ENCODE measurements at regions not wholly inside any gene's neighbourhood (a gene's known extent, or its start where the extent isn't known, plus 50 kb on each side); places are given as distances from the start of the nearest gene placed in this dataset.

- DNase-seq (ENCODE audit: low read depth, low spot score), result no peak
- no peak overlapping the region for H3K4me3 ChIP-seq (ENCODE audit: insufficient read length, low read depth)
- no peak overlapping the region for H3K9ac ChIP-seq (ENCODE audit: insufficient read length, low read depth)
- TF ChIP-seq SUZ12 (IDR thresholded peaks at IDR 0.05; ENCODE audit: extremely low read depth, insufficient read depth, insufficient read length) (no peak), ZNF274 (IDR thresholded peaks at IDR 0.05; ENCODE audit: low read depth, low read length) (no peak), YY1 (IDR thresholded peaks at IDR 0.05; ENCODE audit: insufficient read depth, insufficient read length) (no peak)
- no peaks in the 10 kb centered on the region for H3K9me3 ChIP-seq (ENCODE audit: insufficient read depth, low read length)
- H3K4me1 ChIP-seq (ENCODE audit: insufficient read depth, insufficient read length), result no peaks in the 10 kb centered on the region
- H3K36me3 ChIP-seq (ENCODE audit: insufficient read depth, insufficient read length, low read length), result no peaks in the 10 kb centered on the region
- H3K27me3 ChIP-seq (ENCODE audit: insufficient read depth, insufficient read length), result no peaks in the 10 kb centered on the region
Observed at GRCh38 chr4:111494471-111494870, 650.8 kb upstream of the FAM241A start.

DNA sequence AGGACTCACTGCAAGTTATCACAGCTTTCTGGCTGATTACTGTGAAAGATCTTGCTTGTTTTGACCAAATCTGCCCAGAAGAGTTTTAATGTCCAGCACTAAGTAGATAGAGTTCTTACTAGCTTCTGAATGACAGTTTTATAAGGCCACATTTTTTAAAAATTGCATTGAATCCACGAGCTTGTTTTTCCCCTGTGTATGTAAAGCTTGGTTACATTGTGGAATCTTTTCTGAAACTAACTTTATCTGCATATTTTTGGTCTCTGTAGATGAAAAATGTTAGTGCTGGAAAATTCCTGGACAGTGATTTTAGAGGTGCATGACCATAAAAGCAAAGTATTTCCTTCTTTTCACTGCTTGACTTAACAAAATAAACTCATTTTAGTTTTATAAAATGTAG lies 650.3 kb upstream of the FAM241A start:
- H3K4me3 ChIP-seq (ENCODE audit: insufficient read length, low read depth), result no peak overlapping the region
- no peaks in the 10 kb centered on the region for H3K27me3 ChIP-seq (ENCODE audit: insufficient read depth, insufficient read length)
- H3K36me3 ChIP-seq (ENCODE audit: insufficient read depth, insufficient read length, low read length), result no peaks in the 10 kb centered on the region
- no peaks in the 10 kb centered on the region for H3K9me3 ChIP-seq (ENCODE audit: insufficient read depth, low read length)
- DNase-seq (ENCODE audit: low read depth, low spot score), result no peak
- TF ChIP-seq YY1 (IDR thresholded peaks at IDR 0.05; ENCODE audit: insufficient read depth, insufficient read length) (no peak), SUZ12 (IDR thresholded peaks at IDR 0.05; ENCODE audit: extremely low read depth, insufficient read depth, insufficient read length) (no peak), ZNF274 (IDR thresholded peaks at IDR 0.05; ENCODE audit: low read depth, low read length) (no peak)
- H3K4me1 ChIP-seq (ENCODE audit: insufficient read depth, insufficient read length), result no peaks in the 10 kb centered on the region
- H3K9ac ChIP-seq (ENCODE audit: insufficient read length, low read depth), result no peak overlapping the region

DNA sequence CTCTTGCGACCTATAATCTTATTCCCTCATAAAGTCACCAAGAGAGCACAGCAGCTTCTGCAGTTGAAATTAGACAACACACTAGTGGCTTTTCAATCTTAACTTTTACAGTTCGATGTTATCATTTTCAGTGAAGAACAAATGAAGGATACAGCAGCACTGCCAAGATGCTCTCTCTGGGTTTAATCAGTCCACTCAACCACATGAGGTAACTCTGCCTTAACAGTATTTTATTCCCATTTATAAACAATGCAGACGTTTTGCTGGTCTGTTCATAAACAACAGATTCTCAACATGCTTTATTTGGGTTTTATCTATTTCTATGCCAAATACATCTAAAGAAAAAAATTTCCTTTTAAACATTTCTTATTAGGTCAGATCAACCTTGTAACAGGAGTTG lies 646.0 kb upstream of the FAM241A start:
- no peaks in the 10 kb centered on the region for H3K36me3 ChIP-seq (ENCODE audit: insufficient read depth, insufficient read length, low read length)
- H3K27me3 ChIP-seq (ENCODE audit: insufficient read depth, insufficient read length), result no peaks in the 10 kb centered on the region
- no peak overlapping the region for H3K4me3 ChIP-seq (ENCODE audit: insufficient read length, low read depth)
- no peaks in the 10 kb centered on the region for H3K4me1 ChIP-seq (ENCODE audit: insufficient read depth, insufficient read length)
- no peaks in the 10 kb centered on the region for H3K9me3 ChIP-seq (ENCODE audit: insufficient read depth, low read length)
- DNase-seq (ENCODE audit: low read depth, low spot score), result no peak
- no peak overlapping the region for H3K9ac ChIP-seq (ENCODE audit: insufficient read length, low read depth)
- no peak for TF ChIP-seq ZNF274 (IDR thresholded peaks at IDR 0.05; ENCODE audit: low read depth, low read length)
- no peak for TF ChIP-seq YY1 (IDR thresholded peaks at IDR 0.05; ENCODE audit: insufficient read depth, insufficient read length)

- no peaks in the 10 kb centered on the region for H3K36me3 ChIP-seq (ENCODE audit: insufficient read depth, insufficient read length, low read length)
- no peak for DNase-seq (ENCODE audit: low read depth, low spot score)
- no peak overlapping the region for H3K9ac ChIP-seq (ENCODE audit: insufficient read length, low read depth)
- H3K4me3 ChIP-seq (ENCODE audit: insufficient read length, low read depth), result no peak overlapping the region
- no peaks in the 10 kb centered on the region for H3K4me1 ChIP-seq (ENCODE audit: insufficient read depth, insufficient read length)
- TF ChIP-seq ZNF274 (IDR thresholded peaks at IDR 0.05; ENCODE audit: low read depth, low read length), result no peak
- TF ChIP-seq YY1 (IDR thresholded peaks at IDR 0.05; ENCODE audit: insufficient read depth, insufficient read length), result no peak
- no peak for TF ChIP-seq SUZ12 (IDR thresholded peaks at IDR 0.05; ENCODE audit: extremely low read depth, insufficient read depth, insufficient read length)
- no peaks in the 10 kb centered on the region for H3K27me3 ChIP-seq (ENCODE audit: insufficient read depth, insufficient read length)
- no peaks in the 10 kb centered on the region for H3K9me3 ChIP-seq (ENCODE audit: insufficient read depth, low read length)
Observed at GRCh38 chr4:111499706-111500105, 645.5 kb upstream of the FAM241A start.

- H3K4me3 ChIP-seq (ENCODE audit: insufficient read length, low read depth), result no peak overlapping the region
- no peaks in the 10 kb centered on the region for H3K27me3 ChIP-seq (ENCODE audit: insufficient read depth, insufficient read length)
- no peak for DNase-seq (ENCODE audit: low read depth, low spot score)
- TF ChIP-seq YY1 (IDR thresholded peaks at IDR 0.05; ENCODE audit: insufficient read depth, insufficient read length), result no peak
- no peak for TF ChIP-seq ZNF274 (IDR thresholded peaks at IDR 0.05; ENCODE audit: low read depth, low read length)
- TF ChIP-seq SUZ12 (IDR thresholded peaks at IDR 0.05; ENCODE audit: extremely low read depth, insufficient read depth, insufficient read length), result no peak
- no peaks in the 10 kb centered on the region for H3K4me1 ChIP-seq (ENCODE audit: insufficient read depth, insufficient read length)
- no peak overlapping the region for H3K9ac ChIP-seq (ENCODE audit: insufficient read length, low read depth)
- no peaks in the 10 kb centered on the region for H3K9me3 ChIP-seq (ENCODE audit: insufficient read depth, low read length)
- no peaks in the 10 kb centered on the region for H3K36me3 ChIP-seq (ENCODE audit: insufficient read depth, insufficient read length, low read length)
Observed at GRCh38 chr4:111500858-111501257, 644.4 kb upstream of the FAM241A start.

DNA sequence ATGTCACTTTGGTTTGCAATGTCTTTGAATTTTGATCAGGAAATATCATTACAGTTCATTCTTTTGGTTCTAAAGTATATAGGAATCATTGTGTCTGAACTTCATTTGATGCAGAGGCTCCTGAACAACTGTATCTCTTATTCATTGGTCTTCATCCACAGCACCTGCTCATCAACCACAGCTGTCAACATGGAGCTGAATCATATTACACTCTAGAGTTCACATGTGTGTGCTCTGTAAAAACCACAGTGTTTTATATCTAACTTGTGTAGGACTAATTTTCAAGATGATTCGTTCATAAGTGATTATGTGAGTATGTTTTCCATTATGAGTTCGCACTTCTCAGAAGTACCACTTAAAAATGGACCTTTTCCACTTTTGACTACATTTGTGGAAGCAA lies 643.3 kb upstream of the FAM241A start:
- no peaks in the 10 kb centered on the region for H3K4me1 ChIP-seq (ENCODE audit: insufficient read depth, insufficient read length)
- H3K4me3 ChIP-seq (ENCODE audit: insufficient read length, low read depth), result no peak overlapping the region
- TF ChIP-seq YY1 (IDR thresholded peaks at IDR 0.05; ENCODE audit: insufficient read depth, insufficient read length), result no peak
- TF ChIP-seq SUZ12 (IDR thresholded peaks at IDR 0.05; ENCODE audit: extremely low read depth, insufficient read depth, insufficient read length), result no peak
- no peak for TF ChIP-seq ZNF274 (IDR thresholded peaks at IDR 0.05; ENCODE audit: low read depth, low read length)
- no peaks in the 10 kb centered on the region for H3K36me3 ChIP-seq (ENCODE audit: insufficient read depth, insufficient read length, low read length)
- no peak overlapping the region for H3K9ac ChIP-seq (ENCODE audit: insufficient read length, low read depth)
- DNase-seq (ENCODE audit: low read depth, low spot score), result no peak
- H3K27me3 ChIP-seq (ENCODE audit: insufficient read depth, insufficient read length), result no peaks in the 10 kb centered on the region
- no peaks in the 10 kb centered on the region for H3K9me3 ChIP-seq (ENCODE audit: insufficient read depth, low read length)

- H3K36me3 ChIP-seq (ENCODE audit: insufficient read depth, insufficient read length, low read length), result no peaks in the 10 kb centered on the region
- H3K4me3 ChIP-seq (ENCODE audit: insufficient read length, low read depth), result no peak overlapping the region
- no peaks in the 10 kb centered on the region for H3K27me3 ChIP-seq (ENCODE audit: insufficient read depth, insufficient read length)
- H3K9me3 ChIP-seq (ENCODE audit: insufficient read depth, low read length), result no peaks in the 10 kb centered on the region
- H3K9ac ChIP-seq (ENCODE audit: insufficient read length, low read depth), result no peak overlapping the region
- DNase-seq (ENCODE audit: low read depth, low spot score), result no peak
- H3K4me1 ChIP-seq (ENCODE audit: insufficient read depth, insufficient read length), result no peaks in the 10 kb centered on the region
- TF ChIP-seq YY1 (IDR thresholded peaks at IDR 0.05; ENCODE audit: insufficient read depth, insufficient read length), result no peak
Observed at GRCh38 chr4:111502626-111503025, 642.6 kb upstream of the FAM241A start.

DNA sequence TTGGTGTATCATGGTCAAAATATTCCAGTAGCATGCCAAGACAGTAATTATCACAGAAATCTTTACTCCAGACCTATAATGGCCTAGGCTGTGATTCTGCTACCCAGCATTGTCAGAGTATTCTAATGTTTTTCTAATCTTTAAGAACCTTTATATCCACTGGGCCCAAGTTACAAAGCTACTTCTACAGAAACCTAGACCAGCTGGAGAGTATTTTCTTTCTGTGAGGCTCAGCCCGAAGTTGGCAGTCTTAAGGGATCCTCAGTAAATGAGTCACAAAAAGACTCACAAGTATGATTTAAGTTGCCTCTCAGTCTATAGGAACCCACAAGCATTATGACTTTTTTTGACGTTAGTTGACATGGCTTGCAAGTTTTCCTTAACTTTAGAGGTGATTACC lies 638.5 kb upstream of the FAM241A start:
- no peaks in the 10 kb centered on the region for H3K27me3 ChIP-seq (ENCODE audit: insufficient read depth, insufficient read length)
- H3K9ac ChIP-seq (ENCODE audit: insufficient read length, low read depth), result no peak overlapping the region
- no peaks in the 10 kb centered on the region for H3K36me3 ChIP-seq (ENCODE audit: insufficient read depth, insufficient read length, low read length)
- H3K4me3 ChIP-seq (ENCODE audit: insufficient read length, low read depth), result no peak overlapping the region
- H3K9me3 ChIP-seq (ENCODE audit: insufficient read depth, low read length), result no peaks in the 10 kb centered on the region
- H3K4me1 ChIP-seq (ENCODE audit: insufficient read depth, insufficient read length), result no peaks in the 10 kb centered on the region
- no peak for TF ChIP-seq YY1 (IDR thresholded peaks at IDR 0.05; ENCODE audit: insufficient read depth, insufficient read length)
- TF ChIP-seq SUZ12 (IDR thresholded peaks at IDR 0.05; ENCODE audit: extremely low read depth, insufficient read depth, insufficient read length), result no peak
- TF ChIP-seq ZNF274 (IDR thresholded peaks at IDR 0.05; ENCODE audit: low read depth, low read length), result no peak
- no peak for DNase-seq (ENCODE audit: low read depth, low spot score)

Measured in NT2/D1 (cell line).